SK-N-SH treated with all-trans-retinoic acid at 6 μM for 48 hours (cell line): ENCODE measurements at regions not wholly inside any gene's neighbourhood (a gene's known extent, or its start where the extent isn't known, plus 50 kb on each side); places are given as distances from the start of the nearest gene placed in this dataset.

Source experiments
- ARNTL ChIP-seq: fragments of 450-650 bp; formaldehyde crosslinking; IDR thresholded peaks from 2 replicates; pipeline ENCODE4 v1.5.0; 2020; ENCODE audit warnings: low read depth, mild to moderate bottlenecking, moderate library complexity, borderline replicate concordance
- ISL1 ChIP-seq: fragments of 250-450 bp; sonication (Bioruptor Pico); IDR thresholded peaks from 2 replicates; pipeline ENCODE4 v2.1.2; 2022; ENCODE audit warnings: mild to moderate bottlenecking, moderate library complexity
- PATZ1 ChIP-seq: fragments of 250-450 bp; sonication (Bioruptor Pico); IDR thresholded peaks from 2 replicates; pipeline ENCODE4 v1.8.0; 2020; ENCODE audit warnings: mild to moderate bottlenecking, moderate library complexity, borderline replicate concordance
- POU6F1 ChIP-seq: fragments of 250-450 bp; sonication (Bioruptor Pico); IDR thresholded peaks from 2 replicates; pipeline ENCODE4 v1.8.0; 2021; ENCODE audit warnings: low read depth, mild to moderate bottlenecking, moderate library complexity, borderline replicate concordance
- RARB ChIP-seq: fragments of 250-450 bp; sonication (Bioruptor Pico); IDR thresholded peaks from 2 replicates; pipeline ENCODE4 v1.8.0; 2021; ENCODE audit warnings: mild to moderate bottlenecking, moderate library complexity
- TCF4 ChIP-seq: fragments of 250-450 bp; sonication (Bioruptor Pico); IDR thresholded peaks from 2 replicates; pipeline ENCODE4 v1.8.0; 2021; ENCODE audit warnings: mild to moderate bottlenecking, moderate library complexity, borderline replicate concordance
- ZC3H10 ChIP-seq: fragments of 250-450 bp; sonication (Bioruptor Pico); IDR thresholded peaks from 2 replicates; pipeline ENCODE4 v1.5.1; 2021; ENCODE audit warnings: mild to moderate bottlenecking, moderate library complexity
- ZNF8 ChIP-seq: fragments of 450-650 bp; formaldehyde crosslinking; IDR thresholded peaks from 2 replicates; pipeline ENCODE4 v1.5.0; 2020; ENCODE audit warnings: mild to moderate bottlenecking, moderate library complexity
- TF ChIP-seq, protein P1 (sequence below): fragments of 250-450 bp; sonication (Bioruptor Pico); IDR thresholded peaks from 2 replicates; pipeline ENCODE4 v1.5.1; 2020; ENCODE audit warnings: low read depth, mild to moderate bottlenecking, moderate library complexity
- TF ChIP-seq, protein P2 (sequence below): fragments of 250-450 bp; sonication (Bioruptor Pico); IDR thresholded peaks from 2 replicates; pipeline ENCODE4 v1.5.1; 2021; ENCODE audit warnings: mild to moderate bottlenecking, moderate library complexity

- TF ChIP-seq, protein P1, sequence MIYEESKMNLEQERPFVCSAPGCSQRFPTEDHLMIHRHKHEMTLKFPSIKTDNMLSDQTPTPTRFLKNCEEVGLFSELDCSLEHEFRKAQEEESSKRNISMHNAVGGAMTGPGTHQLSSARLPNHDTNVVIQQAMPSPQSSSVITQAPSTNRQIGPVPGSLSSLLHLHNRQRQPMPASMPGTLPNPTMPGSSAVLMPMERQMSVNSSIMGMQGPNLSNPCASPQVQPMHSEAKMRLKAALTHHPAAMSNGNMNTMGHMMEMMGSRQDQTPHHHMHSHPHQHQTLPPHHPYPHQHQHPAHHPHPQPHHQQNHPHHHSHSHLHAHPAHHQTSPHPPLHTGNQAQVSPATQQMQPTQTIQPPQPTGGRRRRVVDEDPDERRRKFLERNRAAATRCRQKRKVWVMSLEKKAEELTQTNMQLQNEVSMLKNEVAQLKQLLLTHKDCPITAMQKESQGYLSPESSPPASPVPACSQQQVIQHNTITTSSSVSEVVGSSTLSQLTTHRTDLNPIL: no peak
- TF ChIP-seq ISL1: no peak
- TF ChIP-seq ZC3H10: no peak
- no peak for TF ChIP-seq PATZ1
- no peak for TF ChIP-seq RARB (CRISPR knock-in tag)
- TF ChIP-seq, protein P2, sequence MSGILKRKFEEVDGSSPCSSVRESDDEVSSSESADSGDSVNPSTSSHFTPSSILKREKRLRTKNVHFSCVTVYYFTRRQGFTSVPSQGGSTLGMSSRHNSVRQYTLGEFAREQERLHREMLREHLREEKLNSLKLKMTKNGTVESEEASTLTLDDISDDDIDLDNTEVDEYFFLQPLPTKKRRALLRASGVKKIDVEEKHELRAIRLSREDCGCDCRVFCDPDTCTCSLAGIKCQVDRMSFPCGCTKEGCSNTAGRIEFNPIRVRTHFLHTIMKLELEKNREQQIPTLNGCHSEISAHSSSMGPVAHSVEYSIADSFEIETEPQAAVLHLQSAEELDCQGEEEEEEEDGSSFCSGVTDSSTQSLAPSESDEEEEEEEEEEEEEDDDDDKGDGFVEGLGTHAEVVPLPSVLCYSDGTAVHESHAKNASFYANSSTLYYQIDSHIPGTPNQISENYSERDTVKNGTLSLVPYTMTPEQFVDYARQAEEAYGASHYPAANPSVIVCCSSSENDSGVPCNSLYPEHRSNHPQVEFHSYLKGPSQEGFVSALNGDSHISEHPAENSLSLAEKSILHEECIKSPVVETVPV (CRISPR knock-in tag): no peak
- TF ChIP-seq TCF4: no peak
- no peak for TF ChIP-seq ZNF8 (CRISPR knock-in tag)
- TF ChIP-seq POU6F1: no peak
- no peak for TF ChIP-seq ARNTL (CRISPR knock-in tag)
Measured at GRCh38 chr2:215843579-215843978, 169.8 kb downstream of the MREG start.
